HEK293 (cell line): ENCODE measurements at regions not wholly inside any gene's neighbourhood (a gene's known extent, or its start where the extent isn't known, plus 50 kb on each side); places are given as distances from the start of the nearest gene placed in this dataset.

Experiments
- CTCF ChIP-seq: fragments of 450-650 bp; formaldehyde crosslinking; IDR thresholded peaks from 2 replicates; pipeline ENCODE4 v1.5.1; 2016; ENCODE audit warnings: missing biosample characterization, missing genetic modification characterization
- GLIS2 ChIP-seq: fragments of 450-650 bp; formaldehyde crosslinking; IDR thresholded peaks from 2 replicates; pipeline ENCODE4 v1.5.1; 2016; ENCODE audit warnings: missing biosample characterization, missing genetic modification characterization
- KLF16 ChIP-seq: fragments of 450-650 bp; formaldehyde crosslinking; IDR thresholded peaks from 2 replicates; pipeline ENCODE4 v1.5.1; 2017; ENCODE audit warnings: missing biosample characterization, missing genetic modification characterization
- SETDB1 ChIP-seq: IDR thresholded peaks from one replicate; pipeline ENCODE4 v1.6.1; 2017; ENCODE audit warnings: mild to moderate bottlenecking, low read length, moderate library complexity, mixed read lengths; ENCODE audit not compliant: insufficient read length
- ZBTB17 ChIP-seq: fragments of 450-650 bp; formaldehyde crosslinking; IDR thresholded peaks from 2 replicates; pipeline ENCODE4 v1.5.1; 2016; ENCODE audit warnings: missing biosample characterization, missing genetic modification characterization
- ZBTB7A ChIP-seq: fragments of 450-650 bp; formaldehyde crosslinking; IDR thresholded peaks from 2 replicates; pipeline ENCODE4 v1.5.1; 2016; ENCODE audit warnings: low read depth, missing biosample characterization, missing genetic modification characterization
- ZBTB8A ChIP-seq: fragments of 450-650 bp; formaldehyde crosslinking; IDR thresholded peaks from 2 replicates; pipeline ENCODE4 v1.5.1; 2016; ENCODE audit warnings: missing biosample characterization, missing genetic modification characterization
- ZNF121 ChIP-seq: fragments of 450-650 bp; formaldehyde crosslinking; IDR thresholded peaks from 2 replicates; pipeline ENCODE4 v1.5.1; 2016; ENCODE audit warnings: missing biosample characterization, missing genetic modification characterization
- ZNF518A ChIP-seq: fragments of 450-650 bp; formaldehyde crosslinking; conservative IDR thresholded peaks from 2 replicates; pipeline ENCODE4 v1.5.1; 2016; ENCODE audit warnings: low read depth, missing biosample characterization, missing genetic modification characterization
- ZNF76 ChIP-seq: fragments of 450-650 bp; formaldehyde crosslinking; IDR thresholded peaks from 2 replicates; pipeline ENCODE4; 2016; ENCODE audit warnings: low read depth, missing biosample characterization, missing genetic modification characterization, borderline replicate concordance
- TF ChIP-seq, protein P1 (sequence below): fragments of 450-650 bp; formaldehyde crosslinking; IDR thresholded peaks from 2 replicates; pipeline ENCODE4 v1.5.1; 2016; ENCODE audit warnings: missing biosample characterization, missing genetic modification characterization
- TF ChIP-seq, protein P2 (sequence below): IDR thresholded peaks from 2 replicates; pipeline ENCODE4 v1.6.1; 2011; ENCODE audit warnings: mild to moderate bottlenecking, low read depth, low read length, borderline replicate concordance
- TF ChIP-seq, protein P3 (sequence below): fragments of 450-650 bp; formaldehyde crosslinking; IDR thresholded peaks from 2 replicates; pipeline ENCODE4 v1.5.1; 2016; ENCODE audit warnings: missing biosample characterization, missing genetic modification characterization

DNA sequence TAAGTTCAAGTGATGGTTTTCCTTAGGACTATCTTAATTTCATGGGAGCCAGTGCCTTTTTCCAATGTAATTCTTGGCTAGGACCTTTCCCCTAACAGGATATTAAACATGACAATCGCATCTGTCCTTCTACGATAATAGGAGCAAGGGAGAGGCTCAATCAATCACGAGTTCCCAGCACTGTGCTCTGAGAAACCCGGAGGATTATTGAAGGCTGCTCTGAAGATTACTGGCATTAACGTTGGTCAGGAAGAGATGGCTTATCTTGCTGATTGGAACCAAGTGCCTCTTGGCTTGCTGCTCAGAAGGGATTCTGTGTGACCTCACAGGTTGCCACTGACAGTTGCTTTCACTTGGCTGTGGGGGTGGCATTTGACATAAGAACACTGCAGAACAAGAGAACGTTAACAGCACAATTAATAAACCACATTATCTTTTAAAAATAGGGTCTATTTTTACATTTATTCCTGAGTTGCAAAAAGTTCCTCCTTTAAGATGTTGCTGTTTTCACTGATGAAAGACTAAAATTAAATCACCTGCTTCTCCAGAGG is 252.1 kb upstream of the TAC1 start:
- no peak for TF ChIP-seq CTCF (tag by site-specific recombination)
- TF ChIP-seq, protein P1, sequence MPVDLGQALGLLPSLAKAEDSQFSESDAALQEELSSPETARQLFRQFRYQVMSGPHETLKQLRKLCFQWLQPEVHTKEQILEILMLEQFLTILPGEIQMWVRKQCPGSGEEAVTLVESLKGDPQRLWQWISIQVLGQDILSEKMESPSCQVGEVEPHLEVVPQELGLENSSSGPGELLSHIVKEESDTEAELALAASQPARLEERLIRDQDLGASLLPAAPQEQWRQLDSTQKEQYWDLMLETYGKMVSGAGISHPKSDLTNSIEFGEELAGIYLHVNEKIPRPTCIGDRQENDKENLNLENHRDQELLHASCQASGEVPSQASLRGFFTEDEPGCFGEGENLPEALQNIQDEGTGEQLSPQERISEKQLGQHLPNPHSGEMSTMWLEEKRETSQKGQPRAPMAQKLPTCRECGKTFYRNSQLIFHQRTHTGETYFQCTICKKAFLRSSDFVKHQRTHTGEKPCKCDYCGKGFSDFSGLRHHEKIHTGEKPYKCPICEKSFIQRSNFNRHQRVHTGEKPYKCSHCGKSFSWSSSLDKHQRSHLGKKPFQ (tag by site-specific recombination): no peak
- no peak for TF ChIP-seq GLIS2 (tag by site-specific recombination)
- no peak for TF ChIP-seq ZBTB17 (tag by site-specific recombination)
- no peak for TF ChIP-seq ZNF76 (tag by site-specific recombination)
- TF ChIP-seq ZBTB8A (tag by site-specific recombination): no peak
- TF ChIP-seq ZNF518A (tag by site-specific recombination): no peak
- TF ChIP-seq, protein P2, sequence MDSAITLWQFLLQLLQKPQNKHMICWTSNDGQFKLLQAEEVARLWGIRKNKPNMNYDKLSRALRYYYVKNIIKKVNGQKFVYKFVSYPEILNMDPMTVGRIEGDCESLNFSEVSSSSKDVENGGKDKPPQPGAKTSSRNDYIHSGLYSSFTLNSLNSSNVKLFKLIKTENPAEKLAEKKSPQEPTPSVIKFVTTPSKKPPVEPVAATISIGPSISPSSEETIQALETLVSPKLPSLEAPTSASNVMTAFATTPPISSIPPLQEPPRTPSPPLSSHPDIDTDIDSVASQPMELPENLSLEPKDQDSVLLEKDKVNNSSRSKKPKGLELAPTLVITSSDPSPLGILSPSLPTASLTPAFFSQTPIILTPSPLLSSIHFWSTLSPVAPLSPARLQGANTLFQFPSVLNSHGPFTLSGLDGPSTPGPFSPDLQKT: no peak
- TF ChIP-seq, protein P3, sequence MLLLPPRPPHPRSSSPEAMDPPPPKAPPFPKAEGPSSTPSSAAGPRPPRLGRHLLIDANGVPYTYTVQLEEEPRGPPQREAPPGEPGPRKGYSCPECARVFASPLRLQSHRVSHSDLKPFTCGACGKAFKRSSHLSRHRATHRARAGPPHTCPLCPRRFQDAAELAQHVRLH (tag by site-specific recombination): no peak
- no peak for TF ChIP-seq KLF16 (tag by site-specific recombination)
- no peak for TF ChIP-seq ZNF121
- TF ChIP-seq ZBTB7A (tag by site-specific recombination): no peak
- no peak for TF ChIP-seq SETDB1
